LNCaP clone FGC (cell line): ENCODE measurements at regions not wholly inside any gene's neighbourhood (a gene's known extent, or its start where the extent isn't known, plus 50 kb on each side); places are given as distances from the start of the nearest gene placed in this dataset.

Experiments
- DNase-seq: peaks from one replicate; pipeline ENCODE4 v3.0.0-alpha.2; 2011; ENCODE audit warnings: low read depth
- H3K4me3 ChIP-seq: 2 replicates; pipeline ENCODE4 v1.5.1; 2011; ENCODE audit warnings: mild to moderate bottlenecking, low read depth, low read length, control low read depth
- TF ChIP-seq, protein P1 (sequence below): IDR thresholded peaks from 2 replicates; pipeline ENCODE4 v1.5.1; 2012; ENCODE audit warnings: mild to moderate bottlenecking; ENCODE audit not compliant: control insufficient read depth, insufficient read depth; ENCODE audit errors: extremely low read depth

DNA sequence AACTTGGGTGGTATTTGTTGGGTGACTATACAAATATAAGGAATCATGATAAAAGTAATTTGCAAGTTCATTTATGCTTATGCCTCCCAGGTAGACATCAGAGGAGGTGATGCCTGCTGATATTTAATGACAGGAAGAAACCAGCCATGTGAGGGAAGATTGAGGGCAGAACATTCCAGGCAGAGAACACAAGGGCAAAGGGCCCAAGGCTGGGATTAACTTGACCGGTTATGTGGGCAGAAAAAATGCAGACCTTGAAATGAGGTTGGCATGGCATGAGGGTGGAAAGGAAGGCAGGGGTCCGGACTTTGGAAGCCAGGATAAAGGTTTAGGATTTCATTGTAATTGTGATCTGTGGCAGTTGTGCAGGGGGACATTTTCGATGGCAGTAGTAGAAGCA, 68.0 kb upstream of the MTPN start:
- H3K4me3 ChIP-seq: no peak overlapping the region
- no peak for DNase-seq
- TF ChIP-seq, protein P1, sequence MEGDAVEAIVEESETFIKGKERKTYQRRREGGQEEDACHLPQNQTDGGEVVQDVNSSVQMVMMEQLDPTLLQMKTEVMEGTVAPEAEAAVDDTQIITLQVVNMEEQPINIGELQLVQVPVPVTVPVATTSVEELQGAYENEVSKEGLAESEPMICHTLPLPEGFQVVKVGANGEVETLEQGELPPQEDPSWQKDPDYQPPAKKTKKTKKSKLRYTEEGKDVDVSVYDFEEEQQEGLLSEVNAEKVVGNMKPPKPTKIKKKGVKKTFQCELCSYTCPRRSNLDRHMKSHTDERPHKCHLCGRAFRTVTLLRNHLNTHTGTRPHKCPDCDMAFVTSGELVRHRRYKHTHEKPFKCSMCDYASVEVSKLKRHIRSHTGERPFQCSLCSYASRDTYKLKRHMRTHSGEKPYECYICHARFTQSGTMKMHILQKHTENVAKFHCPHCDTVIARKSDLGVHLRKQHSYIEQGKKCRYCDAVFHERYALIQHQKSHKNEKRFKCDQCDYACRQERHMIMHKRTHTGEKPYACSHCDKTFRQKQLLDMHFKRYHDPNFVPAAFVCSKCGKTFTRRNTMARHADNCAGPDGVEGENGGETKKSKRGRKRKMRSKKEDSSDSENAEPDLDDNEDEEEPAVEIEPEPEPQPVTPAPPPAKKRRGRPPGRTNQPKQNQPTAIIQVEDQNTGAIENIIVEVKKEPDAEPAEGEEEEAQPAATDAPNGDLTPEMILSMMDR: no peak

GRCh38 chr7:136039577-136040345, 62.6 kb upstream of the MTPN start:
- DNase-seq: no peak
- no peak overlapping the region for H3K4me3 ChIP-seq
- TF ChIP-seq, protein P1: no peak

- TF ChIP-seq, protein P1: no peak
- H3K4me3 ChIP-seq: no peak overlapping the region
- peak; percentile 71 for DNase-seq
Observed at GRCh38 chr7:136036336-136036735, 59.2 kb upstream of the MTPN start.

DNA sequence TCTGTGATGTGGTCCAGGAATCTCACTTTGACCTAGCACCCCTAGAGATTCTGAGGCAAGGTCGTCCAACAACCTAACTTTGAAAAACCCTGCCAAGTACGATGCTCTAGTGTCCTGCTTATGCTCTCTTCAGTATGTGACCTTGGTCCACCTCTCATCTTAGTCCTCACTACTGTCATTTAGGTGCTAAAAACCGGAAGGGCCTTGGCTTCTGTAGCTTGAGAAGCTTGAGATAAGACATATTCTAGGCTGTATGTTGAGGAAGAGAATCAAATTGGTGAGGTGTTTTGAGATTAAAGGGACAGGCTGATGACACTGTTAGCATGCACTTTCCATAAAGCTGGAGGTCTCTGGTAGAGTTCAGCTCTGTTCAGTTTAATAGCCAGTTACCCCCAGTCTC, 57.0 kb upstream of the MTPN start:
- H3K4me3 ChIP-seq: no peak overlapping the region
- TF ChIP-seq, protein P1: no peak
- no peak for DNase-seq

DNA sequence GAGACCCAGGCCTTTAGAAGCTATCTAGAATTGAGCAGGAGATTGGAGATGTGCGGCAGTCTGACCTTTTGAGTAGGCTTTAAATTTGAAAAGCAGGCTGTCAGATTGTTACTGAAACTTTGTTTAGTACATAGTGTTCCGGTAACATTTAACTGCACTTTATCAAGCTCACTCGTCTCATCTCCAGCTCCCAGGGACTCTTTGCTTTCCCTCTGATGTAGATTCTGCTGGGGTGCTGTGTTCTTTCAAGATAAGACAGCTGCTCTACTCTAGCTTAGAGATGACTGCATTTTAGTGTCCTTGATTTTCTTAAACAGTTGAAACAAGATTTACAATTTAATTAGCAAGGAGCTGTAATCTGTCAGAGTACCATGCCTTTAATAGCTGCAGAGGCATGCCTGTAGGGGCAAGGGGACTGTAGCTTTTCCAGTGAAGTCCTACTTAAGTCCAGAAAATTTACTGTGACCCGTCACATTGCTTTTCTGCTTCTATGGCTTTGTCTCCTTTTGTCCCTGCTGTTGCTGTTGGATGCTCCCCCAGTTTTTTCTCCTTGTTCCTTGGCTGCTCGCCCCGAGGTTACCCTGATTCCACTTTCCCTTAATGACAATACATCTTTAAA, 56.4 kb upstream of the MTPN start:
- no peak for DNase-seq
- no peak overlapping the region for H3K4me3 ChIP-seq
- TF ChIP-seq, protein P1: no peak

GRCh38 chr7:136030867-136031318, 53.7 kb upstream of the MTPN start:
- no peak overlapping the region for H3K4me3 ChIP-seq
- DNase-seq: no peak
- TF ChIP-seq, protein P1: no peak

DNA sequence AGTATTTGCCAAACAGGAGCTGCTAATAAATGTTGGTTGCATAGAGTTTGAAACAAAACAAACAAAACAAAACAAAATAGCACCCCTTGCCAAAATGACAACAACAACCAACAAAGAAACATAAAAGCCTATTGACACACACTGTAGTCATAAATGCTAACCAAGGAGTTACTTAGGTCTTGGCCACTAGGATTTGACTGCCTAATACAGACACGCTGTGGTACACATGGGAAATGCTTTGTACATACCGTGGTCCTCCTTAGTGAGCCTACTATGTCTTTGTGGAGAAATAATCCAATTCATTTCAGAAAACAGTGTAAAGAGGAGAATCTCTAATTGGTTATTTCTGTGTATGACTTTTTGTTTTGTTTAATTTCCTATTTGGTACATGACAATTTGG, 53.2 kb upstream of the MTPN start:
- peak; percentile 65 for DNase-seq
- TF ChIP-seq, protein P1: 0 out of 2 replicates have a peak, but pooled peaks have one; percentile 6
- no peak overlapping the region for H3K4me3 ChIP-seq
